ENCODE measurements at regions not wholly inside any gene's neighbourhood (a gene's known extent, or its start where the extent isn't known, plus 50 kb on each side); places are given as distances from the start of the nearest gene placed in this dataset.

GRCh38 chr7:34364130-34364529, 293.9 kb upstream of the NPSR1 start:
- 94% methylated on average over 2 of the region's 2 CpGs for WGBS
- Histone ChIP-seq H3K27ac (no peak overlapping the region), H3K27me3 (replicated peaks; ENCODE audit: insufficient read depth) (no peaks in the 10 kb centered on the region), H3K4me1 (replicated peaks) (no peaks in the 10 kb centered on the region), H3K9me3 (no peaks in the 10 kb centered on the region), H3K4me3 (no peak overlapping the region), H3K36me3 (no peaks in the 10 kb centered on the region)
- DNase-seq (ENCODE audit: low spot score): no peak
- TF ChIP-seq POLR2A (IDR thresholded peaks at IDR 0.05) (no peak), POLR2AphosphoS5 (IDR thresholded peaks at IDR 0.05) (no peak)
- intact Hi-C loops (cut with DNase I): no loop called here

- WGBS: 96% methylated on average over 1 of the region's 1 CpG
- Histone ChIP-seq H3K27ac (no peak overlapping the region), H3K27me3 (replicated peaks; ENCODE audit: insufficient read depth) (no peaks in the 10 kb centered on the region), H3K4me1 (replicated peaks) (no peaks in the 10 kb centered on the region), H3K36me3 (no peaks in the 10 kb centered on the region), H3K9me3 (no peaks in the 10 kb centered on the region), H3K4me3 (no peak overlapping the region)
- no peak for DNase-seq (ENCODE audit: low spot score)
- intact Hi-C loops (cut with DNase I): no loop called here
- TF ChIP-seq POLR2AphosphoS5 (IDR thresholded peaks at IDR 0.05) (no peak), CTCF (IDR thresholded peaks at IDR 0.05) (no peak), POLR2A (IDR thresholded peaks at IDR 0.05) (no peak)
These were observed 293.0 kb upstream of the NPSR1 start for GRCh38 chr7:34365011-34365410.

- TF ChIP-seq POLR2A (IDR thresholded peaks at IDR 0.05) (no peak), POLR2AphosphoS5 (IDR thresholded peaks at IDR 0.05) (no peak), CTCF (IDR thresholded peaks at IDR 0.05) (no peak)
- Histone ChIP-seq H3K27me3 (replicated peaks; ENCODE audit: insufficient read depth) (no peaks in the 10 kb centered on the region), H3K4me3 (no peak overlapping the region), H3K27ac (no peak overlapping the region), H3K9me3 (no peaks in the 10 kb centered on the region), H3K36me3 (no peaks in the 10 kb centered on the region), H3K4me1 (replicated peaks) (no peaks in the 10 kb centered on the region)
- DNase-seq (ENCODE audit: low spot score): no peak
- 94% methylated on average over 5 of the region's 5 CpGs for WGBS
- intact Hi-C loops (cut with DNase I): no loop called here
These were observed 292.4 kb upstream of the NPSR1 start for GRCh38 chr7:34365611-34366010.

GRCh38 chr7:34371922-34372321, 286.1 kb upstream of the NPSR1 start:
- no peaks in the 10 kb centered on the region for H3K4me1 ChIP-seq (replicated peaks)
- no peak overlapping the region for H3K4me3 ChIP-seq
- no peaks in the 10 kb centered on the region for H3K9me3 ChIP-seq
- WGBS: 62% methylated on average over 4 of the region's 4 CpGs
- TF ChIP-seq POLR2AphosphoS5 (IDR thresholded peaks at IDR 0.05) (no peak), CTCF (IDR thresholded peaks at IDR 0.05) (no peak), POLR2A (IDR thresholded peaks at IDR 0.05) (no peak)
- intact Hi-C loops (cut with DNase I): no loop called here
- no peak overlapping the region for H3K27ac ChIP-seq
- DNase-seq (ENCODE audit: low spot score): no peak
- H3K36me3 ChIP-seq: no peaks in the 10 kb centered on the region
- no peaks in the 10 kb centered on the region for H3K27me3 ChIP-seq (replicated peaks; ENCODE audit: insufficient read depth)

GRCh38 chr7:34373940-34374339, 284.1 kb upstream of the NPSR1 start:
- intact Hi-C loops (cut with DNase I): no loop called here
- WGBS: 48% methylated on average over 1 of the region's 1 CpG
- no peak overlapping the region for H3K4me3 ChIP-seq

More at GRCh38 chr7:34373940-34374339, 284.1 kb upstream of the NPSR1 start:
- Histone ChIP-seq H3K4me1 (replicated peaks) (no peaks in the 10 kb centered on the region), H3K9me3 (no peaks in the 10 kb centered on the region), H3K27ac (no peak overlapping the region), H3K36me3 (no peaks in the 10 kb centered on the region), H3K27me3 (replicated peaks; ENCODE audit: insufficient read depth) (no peaks in the 10 kb centered on the region)
- no peak for DNase-seq (ENCODE audit: low spot score)
- TF ChIP-seq POLR2AphosphoS5 (IDR thresholded peaks at IDR 0.05): no peak
- TF ChIP-seq POLR2A (IDR thresholded peaks at IDR 0.05): no peak
- TF ChIP-seq CTCF (IDR thresholded peaks at IDR 0.05): no peak

Data from prostate gland (tissue), 2 donors.